K562 (cell line): ENCODE measurements at regions not wholly inside any gene's neighbourhood (a gene's known extent, or its start where the extent isn't known, plus 50 kb on each side); places are given as distances from the start of the nearest gene placed in this dataset.

ENCODE experiments used
- ATAC-seq: fragments of 200-7000 bp; cut with Tn5 transposase; 3 replicates; pipeline ENCODE4 v1.9.1; 2020; ENCODE audit warnings: moderate library complexity
- BruUV-seq: library from RNA; stranded (reverse); fragments of 400-500 nt; replicated peaks from 2 replicates; lab custom pipeline; 2021; lab: Mats Ljungman, UMichigan
- CTCF ChIA-PET: fragments of 300-600 bp; formaldehyde crosslinking; extraction: SDS; loops from one replicate; lab custom pipeline; 2021; ENCODE audit warnings: low intra/inter-chr PET ratio; lab: Yijun Ruan, JAX
- POLR2A ChIA-PET: fragments of 300-600, 350-650 bp; sonication (Branson Sonifier 250); formaldehyde crosslinking; extraction: SDS; loops from one replicate; lab custom pipeline; 2021; ENCODE audit warnings: antibody characterized with exemption, inconsistent platforms; lab: Yijun Ruan, JAX
- DNase-seq, 4 experiments: peaks; one replicate each; pipeline versions ENCODE4 v3.0.0 to v3.0.0-alpha.2; 2011 to 2018; ENCODE audit warnings: low spot score in 3 of 4, mixed read lengths in 3 of 4; ENCODE audit errors: extremely low read depth in 1 of 4
- FAIRE-seq: peaks from 2 replicates; lab custom pipeline; 2011; peaks lifted over from hg19 to GRCh38; lab: Jason Lieb, UNC
- H2AFZ ChIP-seq: 2 replicates; pipeline ENCODE4 v1.6.0; 2011; ENCODE audit warnings: low read depth, low read length, control low read depth, inconsistent platforms
- H3K27ac ChIP-seq: fragments of 200-600 bp; 3 replicates; pipeline ENCODE4 v1.8.0; 2011; ENCODE audit warnings: low read depth, mild to moderate bottlenecking, control low read depth, inconsistent platforms, low read length, moderate library complexity, mixed read lengths; ENCODE audit errors: extremely low read depth
- H3K27me3 ChIP-seq, 2 experiments: fragments of 300-600 bp in 1 of 2; 2 replicates in 1 of 2; 3 replicates in 1 of 2; pipeline versions ENCODE4 v1.6.0 to v1.8.0; 2011; ENCODE audit warnings: inconsistent platforms in 2 of 2, low read length in 2 of 2, mild to moderate bottlenecking in 1 of 2, mixed read lengths in 1 of 2, moderate library complexity in 1 of 2; ENCODE audit not compliant: control insufficient read depth in 2 of 2, insufficient read depth in 2 of 2
- H3K36me3 ChIP-seq: fragments of 300-600 bp; 3 replicates; pipeline ENCODE4 v1.8.0; 2011; ENCODE audit warnings: mild to moderate bottlenecking, low read length, inconsistent platforms; ENCODE audit not compliant: control insufficient read depth, insufficient read depth
- H3K4me1 ChIP-seq, 2 experiments: fragments of 200-600 bp in 1 of 2; replicated peaks in 1 of 2; 2 replicates in 1 of 2; 3 replicates in 1 of 2; pipeline versions ENCODE4 v1.5.1 to v1.8.0; 2011; ENCODE audit warnings: inconsistent platforms in 2 of 2, low read length in 2 of 2, mild to moderate bottlenecking in 1 of 2, mixed read lengths in 1 of 2, moderate library complexity in 1 of 2; ENCODE audit not compliant: control insufficient read depth in 2 of 2, insufficient read depth in 2 of 2
- H3K4me2 ChIP-seq: 2 replicates; pipeline ENCODE4 v1.6.1; 2011; ENCODE audit warnings: low read length, control low read depth, inconsistent platforms, mixed read lengths; ENCODE audit not compliant: insufficient read depth
- H3K4me3 ChIP-seq: fragments of 200-600 bp; sonication (generic), shearing (Covaris generic); 2 replicates; pipeline ENCODE4 v1.5.1; 2016; ENCODE audit warnings: control low read depth, inconsistent platforms
- H3K79me2 ChIP-seq: fragments of 200-600 bp; 3 replicates; pipeline ENCODE4 v1.8.0; 2011; ENCODE audit warnings: low read length, inconsistent platforms; ENCODE audit not compliant: control insufficient read depth, insufficient read depth
- H3K9ac ChIP-seq, 2 experiments: 2 replicates each; pipeline versions ENCODE4 v1.6.0 to v1.6.1; 2011; ENCODE audit warnings: low read depth in 2 of 2, low read length in 2 of 2, control low read depth in 1 of 2, inconsistent platforms in 1 of 2, mild to moderate bottlenecking in 1 of 2, mixed read lengths in 1 of 2; ENCODE audit not compliant: insufficient read depth in 1 of 2
- H3K9me1 ChIP-seq: one replicate; pipeline ENCODE4 v1.6.0; 2011; ENCODE audit warnings: inconsistent platforms, mild to moderate bottlenecking, low read length, moderate library complexity; ENCODE audit not compliant: control insufficient read depth, insufficient read depth
- H3K9me3 ChIP-seq: replicated peaks from 2 replicates; pipeline ENCODE4 v1.5.1; 2011; ENCODE audit warnings: low read depth, low read length, inconsistent platforms; ENCODE audit not compliant: control insufficient read depth, insufficient read depth
- H4K20me1 ChIP-seq: replicated peaks from 2 replicates; pipeline ENCODE4 v1.6.1; 2011; ENCODE audit warnings: low read length, inconsistent platforms, mixed read lengths; ENCODE audit not compliant: control insufficient read depth, insufficient read depth
- CHCHD3 ChIP-seq: fragments of 250-450 bp; sonication (Bioruptor Pico); IDR thresholded peaks from 2 replicates; pipeline ENCODE4 v2.1.2; 2022; ENCODE audit warnings: mild to moderate bottlenecking
- DMBX1 ChIP-seq: fragments of 250-450 bp; sonication (Bioruptor Pico); IDR thresholded peaks from 2 replicates; pipeline ENCODE4 v1.8.0; 2022; ENCODE audit warnings: inconsistent platforms, mild to moderate bottlenecking, moderate library complexity, borderline replicate concordance
- HNRNPK ChIP-seq: fragments of 200-400 bp; formaldehyde crosslinking; IDR thresholded peaks from one replicate; pipeline ENCODE4 v1.6.1; 2018; ENCODE audit warnings: mild to moderate bottlenecking, low read depth, low read length; ENCODE audit not compliant: poor library complexity, severe bottlenecking
- LCOR ChIP-seq: sonication (generic); formaldehyde crosslinking; IDR thresholded peaks from 2 replicates; pipeline ENCODE4 v1.8.0; 2022; ENCODE audit warnings: mild to moderate bottlenecking, missing genetic modification reagents
- MEIS2 ChIP-seq: fragments of 450-650 bp; IDR thresholded peaks from 2 replicates; pipeline ENCODE4 v1.6.1; 2014; ENCODE audit warnings: mild to moderate bottlenecking; ENCODE audit not compliant: partially characterized antibody
- NCOR1 ChIP-seq: fragments of 450-650 bp; IDR thresholded peaks from 2 replicates; pipeline ENCODE4 v1.6.1; 2016; ENCODE audit warnings: mild to moderate bottlenecking, moderate library complexity
- NRF1 ChIP-seq, 2 experiments: fragments of 450-650 bp; IDR thresholded peaks in 1 of 2; conservative IDR thresholded peaks in 1 of 2; 2 replicates each; pipeline ENCODE4 v1.6.1; 2014; ENCODE audit warnings: mild to moderate bottlenecking in 2 of 2
- PKNOX1 ChIP-seq: fragments of 450-650 bp; IDR thresholded peaks from 2 replicates; pipeline ENCODE4 v1.6.1; 2016
- STAT6 ChIP-seq: sonication (generic); formaldehyde crosslinking; IDR thresholded peaks from 2 replicates; pipeline ENCODE4 v1.8.1; 2023; ENCODE audit warnings: mild to moderate bottlenecking, missing genetic modification reagents
- ZNF764 ChIP-seq: fragments of 250-450 bp; sonication (Bioruptor Pico); IDR thresholded peaks from 2 replicates; pipeline ENCODE4 v1.4.0; 2020; ENCODE audit warnings: low read depth, mild to moderate bottlenecking, moderate library complexity
- WGBS: fragments of 100-300 bp; shearing (Covaris generic); methylation state at CpG from one replicate; pipeline ENCODE4 v1.1.6; 2016; ENCODE audit warnings: low coverage, mixed read lengths; ENCODE audit not compliant: insufficient coverage; ENCODE audit errors: missing lambda C conversion rate; 5-methylcytosine and 5-hydroxymethylcytosine counted together
- in situ Hi-C: fragments of 300-500 bp; cut with MboI; formaldehyde crosslinking; loops from 4 replicates; pipeline ENCODE4 v1.15.0; 2018; ENCODE audit warnings: inconsistent platforms, mixed read lengths
- intact Hi-C: fragments of 100-400 bp; cut with micrococcal nuclease; formaldehyde crosslinking; loops from 2 replicates; pipeline ENCODE4 v1.14.2; 2022
- TF ChIP-seq, protein P1 (sequence below): fragments of 450-650 bp; IDR thresholded peaks from 2 replicates; pipeline ENCODE4 v1.6.1; 2016; ENCODE audit warnings: mild to moderate bottlenecking

DNA sequence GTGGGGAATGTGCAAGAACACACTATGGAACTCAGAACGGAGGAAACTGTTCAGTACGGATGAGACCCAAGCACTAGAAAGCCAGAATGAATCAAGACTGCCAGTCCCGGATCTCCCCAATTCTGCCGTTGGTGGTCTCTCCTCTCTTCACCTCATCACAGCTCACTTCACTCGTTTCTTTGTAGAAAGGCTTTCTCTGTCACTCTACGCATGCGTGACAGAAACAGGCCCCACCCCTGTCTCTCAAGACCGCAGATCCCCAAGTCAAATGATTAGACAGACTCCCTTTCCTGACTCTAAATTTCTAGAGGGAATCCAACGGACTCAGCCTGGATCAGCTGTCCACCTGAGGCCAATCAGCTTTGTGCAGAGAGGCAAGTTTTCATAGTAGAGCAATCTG lies 505.7 kb upstream of the ADAMTS9 start:
- Histone ChIP-seq H3K4me3 (no peak overlapping the region), H3K79me2 (no peaks in the 10 kb centered on the region), H3K27me3 (no peaks in the 10 kb centered on the region; a peak in 1 of 5 replicates), H3K9me3 (no peaks in the 10 kb centered on the region), H3K4me1 (no peaks in the 10 kb centered on the region; a peak in 1 of 5 replicates), H2AFZ (peak overlapping the region; percentile 72; the same call in 1 of the 2 replicates), H3K9ac (no peak overlapping the region), H3K27ac (no peak overlapping the region), H3K9me1 (no peaks in the 10 kb centered on the region), H4K20me1 (no peaks in the 10 kb centered on the region), H3K4me2 (no peak overlapping the region), H3K36me3 (no peaks in the 10 kb centered on the region)
- intact Hi-C loops = no loop called here
- CTCF ChIA-PET = no interaction called here
- no peak for TF ChIP-seq LCOR (CRISPR knock-in tag)
- TF ChIP-seq DMBX1 = no peak
- peak; percentile 89 to 91 for TF ChIP-seq NRF1 (conservative IDR thresholded peaks at IDR 0.05 in 1 of 2, IDR thresholded peaks at IDR 0.05 in 1 of 2)
- TF ChIP-seq CHCHD3 = no peak
- peak; percentile 4 for TF ChIP-seq MEIS2
- TF ChIP-seq PKNOX1 = 0 out of 2 replicates have a peak, but pooled peaks have one; percentile 19
- 7% methylated on average over 6 of the region's 9 CpGs for WGBS
- BruUV-seq = no TSS peak
- in situ Hi-C loops = no loop called here
- POLR2A ChIA-PET = no interaction called here
- ATAC-seq = no peak
- FAIRE-seq = no peak
- peak; percentile 6 to 22 (median 12) for DNase-seq

- intact Hi-C loops = no loop called here
- Histone ChIP-seq H3K9ac (no peak overlapping the region), H3K27ac (no peak overlapping the region), H3K4me1 (no peaks in the 10 kb centered on the region; a peak in 1 of 5 replicates), H3K9me3 (no peaks in the 10 kb centered on the region), H3K79me2 (no peaks in the 10 kb centered on the region), H4K20me1 (no peaks in the 10 kb centered on the region), H3K36me3 (no peaks in the 10 kb centered on the region), H3K4me2 (no peak overlapping the region), H3K27me3 (no peaks in the 10 kb centered on the region), H2AFZ (no peak overlapping the region), H3K4me3 (no peak overlapping the region), H3K9me1 (no peaks in the 10 kb centered on the region)
- DNase-seq (no peak), ATAC-seq (no peak), FAIRE-seq (no peak)
- POLR2A ChIA-PET = no interaction called here
- in situ Hi-C loops = no loop called here
- no TSS peak for BruUV-seq
- CTCF ChIA-PET = no interaction called here
- 0% methylated on average over 1 of the region's 1 CpG for WGBS
- TF ChIP-seq STAT6 (CRISPR knock-in tag) (no peak), NCOR1 (no peak), ZNF764 (CRISPR knock-in tag) (no peak), HNRNPK (no peak)
- TF ChIP-seq, protein P1, sequence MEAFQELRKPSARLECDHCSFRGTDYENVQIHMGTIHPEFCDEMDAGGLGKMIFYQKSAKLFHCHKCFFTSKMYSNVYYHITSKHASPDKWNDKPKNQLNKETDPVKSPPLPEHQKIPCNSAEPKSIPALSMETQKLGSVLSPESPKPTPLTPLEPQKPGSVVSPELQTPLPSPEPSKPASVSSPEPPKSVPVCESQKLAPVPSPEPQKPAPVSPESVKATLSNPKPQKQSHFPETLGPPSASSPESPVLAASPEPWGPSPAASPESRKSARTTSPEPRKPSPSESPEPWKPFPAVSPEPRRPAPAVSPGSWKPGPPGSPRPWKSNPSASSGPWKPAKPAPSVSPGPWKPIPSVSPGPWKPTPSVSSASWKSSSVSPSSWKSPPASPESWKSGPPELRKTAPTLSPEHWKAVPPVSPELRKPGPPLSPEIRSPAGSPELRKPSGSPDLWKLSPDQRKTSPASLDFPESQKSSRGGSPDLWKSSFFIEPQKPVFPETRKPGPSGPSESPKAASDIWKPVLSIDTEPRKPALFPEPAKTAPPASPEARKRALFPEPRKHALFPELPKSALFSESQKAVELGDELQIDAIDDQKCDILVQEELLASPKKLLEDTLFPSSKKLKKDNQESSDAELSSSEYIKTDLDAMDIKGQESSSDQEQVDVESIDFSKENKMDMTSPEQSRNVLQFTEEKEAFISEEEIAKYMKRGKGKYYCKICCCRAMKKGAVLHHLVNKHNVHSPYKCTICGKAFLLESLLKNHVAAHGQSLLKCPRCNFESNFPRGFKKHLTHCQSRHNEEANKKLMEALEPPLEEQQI = no peak
These were observed 502.3 kb upstream of the ADAMTS9 start for GRCh38 chr3:65190111-65190510.
